ENCODE measurements at regions not wholly inside any gene's neighbourhood (a gene's known extent, or its start where the extent isn't known, plus 50 kb on each side); places are given as distances from the start of the nearest gene placed in this dataset.

DNA sequence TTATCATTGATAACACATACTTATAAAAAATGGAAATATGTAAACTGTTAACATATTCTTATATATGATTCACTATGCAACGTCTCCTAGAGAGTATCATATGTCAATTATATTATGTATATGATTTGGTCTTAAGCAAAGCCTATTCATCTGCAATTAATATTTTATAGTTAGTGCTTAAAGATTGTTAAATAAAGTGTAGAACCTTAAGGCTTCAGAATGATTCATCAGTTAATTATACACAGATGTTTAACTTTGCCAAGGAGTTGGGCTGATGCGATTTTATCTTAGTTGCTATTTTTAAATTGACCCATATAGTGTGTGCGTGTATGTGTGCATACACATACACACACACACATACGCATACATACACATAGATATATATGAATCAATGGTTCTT, 323.1 kb downstream of the RBM43 start:
- TF ChIP-seq POLR2AphosphoS5 (IDR thresholded peaks at IDR 0.05; ENCODE audit: low read depth, low read length) (no peak), TAF1 (IDR thresholded peaks at IDR 0.05; ENCODE audit: borderline replicate concordance, insufficient read depth, low read length) (no peak), REST (IDR thresholded peaks at IDR 0.05; ENCODE audit: insufficient read depth in 1 of 2, low read depth in 2 of 2, low read length in 2 of 2) (no peak), SIN3A (IDR thresholded peaks at IDR 0.05; ENCODE audit: borderline replicate concordance, insufficient read depth, low read length) (no peak)

Measured in PFSK-1 (cell line).